AG09309 (cell line): ENCODE measurements at regions not wholly inside any gene's neighbourhood (a gene's known extent, or its start where the extent isn't known, plus 50 kb on each side); places are given as distances from the start of the nearest gene placed in this dataset.

Source experiments
- DNase-seq: peaks from one replicate; pipeline ENCODE4 v3.0.0-alpha.2; 2010; ENCODE audit warnings: low read depth
- H3K4me3 ChIP-seq: 2 replicates; pipeline ENCODE4 v1.5.1; 2011; ENCODE audit warnings: mild to moderate bottlenecking, low read depth, low read length, moderate library complexity; ENCODE audit not compliant: control insufficient read depth
- CTCF ChIP-seq: IDR thresholded peaks from 2 replicates; pipeline ENCODE4 v1.5.1; 2011; ENCODE audit warnings: mild to moderate bottlenecking, low read depth, low read length, inconsistent platforms; ENCODE audit not compliant: insufficient read depth, control insufficient read depth; ENCODE audit errors: missing control alignments

GRCh38 chr10:31606841-31607240, 287.8 kb downstream of the ZEB1 start:
- no peak overlapping the region for H3K4me3 ChIP-seq
- DNase-seq = no peak
- no peak for TF ChIP-seq CTCF

- TF ChIP-seq CTCF = no peak
- H3K4me3 ChIP-seq = no peak overlapping the region
- no peak for DNase-seq
Observed at GRCh38 chr10:31605861-31606525, 287.0 kb downstream of the ZEB1 start.

GRCh38 chr10:31605426-31605825, 286.4 kb downstream of the ZEB1 start:
- H3K4me3 ChIP-seq = no peak overlapping the region
- DNase-seq = no peak
- TF ChIP-seq CTCF = no peak

- no peak overlapping the region for H3K4me3 ChIP-seq
- DNase-seq = no peak
- no peak for TF ChIP-seq CTCF
Observed at GRCh38 chr10:31604646-31605170, 285.7 kb downstream of the ZEB1 start.

GRCh38 chr10:31604096-31604495, 285.1 kb downstream of the ZEB1 start:
- peak; percentile 45 for DNase-seq
- TF ChIP-seq CTCF = no peak
- H3K4me3 ChIP-seq = peak overlapping the region; percentile 68

- H3K4me3 ChIP-seq = peak overlapping the region; percentile 68
- TF ChIP-seq CTCF = no peak
- DNase-seq = peak; percentile 60
Observed at GRCh38 chr10:31603235-31604087, 284.4 kb downstream of the ZEB1 start.
